Putamen (tissue), 1 donor: ENCODE measurements at regions not wholly inside any gene's neighbourhood (a gene's known extent, or its start where the extent isn't known, plus 50 kb on each side); places are given as distances from the start of the nearest gene placed in this dataset.

ENCODE experiments used
- DNase-seq: peaks from one replicate; pipeline ENCODE4 v3.0.0-alpha.2; 2016; ENCODE audit warnings: low spot score

- no peak for DNase-seq
Observed at GRCh38 chr3:154071146-154071545, 50.0 kb upstream of the ARHGEF26 start.
